ENCODE measurements at regions not wholly inside any gene's neighbourhood (a gene's known extent, or its start where the extent isn't known, plus 50 kb on each side); places are given as distances from the start of the nearest gene placed in this dataset.
"Not testable (repeated sequence)": the region's sequence is repeated elsewhere in the genome, so short reads cannot be mapped to it uniquely, and the experiment has no call there.

DNA sequence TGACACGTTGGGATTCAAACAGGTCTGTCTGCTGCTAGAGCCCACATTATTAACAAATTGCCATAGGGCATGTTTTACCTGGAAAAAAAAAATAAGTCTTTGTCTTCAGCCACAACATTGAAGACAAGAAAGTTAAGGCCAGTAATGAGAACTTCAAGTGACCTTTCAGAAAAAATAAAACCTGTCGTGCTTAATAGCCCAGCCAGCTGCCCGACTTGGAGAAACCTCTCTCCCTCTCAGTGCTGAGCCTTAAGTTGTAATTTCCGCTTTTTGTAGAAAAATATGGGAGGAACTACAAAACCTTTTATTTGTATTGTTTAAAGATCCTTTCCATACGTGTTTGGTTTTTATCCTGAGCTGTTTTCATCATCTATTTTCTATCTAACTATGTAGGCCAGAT lies 454.3 kb upstream of the SLITRK6 start:
- not testable (repeated sequence) for DNase-seq

DNA sequence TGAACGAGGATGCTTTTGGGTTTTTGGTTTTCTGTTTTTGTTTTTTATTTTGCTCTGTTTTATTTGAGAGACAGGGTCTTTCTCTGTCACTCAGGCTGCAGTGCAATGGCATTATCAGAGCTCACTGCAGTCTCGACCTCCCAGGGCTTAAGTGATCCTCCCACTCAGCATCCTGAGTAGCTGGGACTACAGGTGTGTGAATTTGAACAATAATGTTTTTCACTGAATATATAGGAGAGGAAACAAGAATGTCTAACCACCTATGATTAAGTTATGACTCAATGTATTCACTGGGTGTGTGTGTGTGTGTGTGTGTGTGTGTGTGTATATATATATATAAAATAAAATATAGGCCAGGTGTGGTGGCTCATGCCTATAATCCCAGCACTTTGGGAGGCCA lies 456.6 kb upstream of the SLITRK6 start:
- DNase-seq = not testable (repeated sequence)

DNA sequence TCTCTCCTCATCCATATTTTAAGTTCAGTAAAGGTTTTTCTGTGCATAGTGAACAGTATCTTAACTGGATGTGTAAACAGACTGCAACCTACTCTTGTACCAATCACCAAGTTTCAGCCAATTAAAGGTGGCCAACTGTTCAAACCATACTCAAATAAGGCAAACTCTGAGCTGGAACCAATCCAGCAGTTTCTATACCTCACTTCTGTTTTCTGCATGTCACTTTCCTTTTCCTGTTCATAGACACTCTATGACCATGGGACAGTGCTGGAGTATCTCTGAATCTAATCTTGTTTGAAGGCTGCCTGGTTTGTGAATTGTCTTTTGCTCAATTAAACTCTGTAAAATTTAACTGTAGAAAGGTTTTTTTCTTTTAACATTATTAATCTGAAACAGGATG lies 470.3 kb upstream of the SLITRK6 start:
- DNase-seq = no peak

DNA sequence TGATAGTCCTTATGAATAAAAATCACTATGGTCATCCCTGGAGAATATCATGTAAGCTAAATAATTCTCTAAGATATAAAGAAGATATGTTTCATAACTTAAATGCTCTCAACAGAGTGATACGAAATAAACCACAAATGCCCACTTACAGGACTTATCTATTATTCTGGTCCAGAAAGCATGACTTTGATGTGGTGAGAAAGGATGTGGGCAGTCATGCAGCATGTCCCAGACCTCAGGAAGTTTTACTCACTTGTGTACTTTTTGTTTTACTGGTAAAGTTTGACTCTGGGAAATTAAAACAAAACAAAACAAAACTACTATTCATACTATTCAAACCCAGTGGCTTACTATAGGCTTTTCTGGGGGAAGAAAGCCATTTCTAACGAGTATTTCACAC lies 483.2 kb upstream of the SLITRK6 start:
- no peak for DNase-seq

DNA sequence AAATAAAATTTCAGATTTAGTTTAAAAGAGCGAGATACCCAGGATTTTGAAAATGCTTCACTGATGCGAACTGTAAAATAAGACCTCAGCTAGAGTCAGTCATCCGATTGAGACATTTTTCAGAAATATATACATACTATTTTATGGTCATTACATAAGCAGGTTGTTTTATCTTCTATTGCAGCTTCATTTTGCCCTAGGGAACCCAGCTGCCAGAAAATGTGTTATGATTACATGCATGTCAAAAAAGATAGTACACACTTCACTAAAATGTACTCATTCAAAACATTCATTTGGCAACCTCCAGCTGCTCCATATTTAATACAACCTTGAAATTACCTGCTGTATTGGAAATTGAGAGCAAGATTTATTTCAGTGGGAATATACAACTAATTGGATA lies 483.8 kb upstream of the SLITRK6 start:
- DNase-seq = no peak

DNA sequence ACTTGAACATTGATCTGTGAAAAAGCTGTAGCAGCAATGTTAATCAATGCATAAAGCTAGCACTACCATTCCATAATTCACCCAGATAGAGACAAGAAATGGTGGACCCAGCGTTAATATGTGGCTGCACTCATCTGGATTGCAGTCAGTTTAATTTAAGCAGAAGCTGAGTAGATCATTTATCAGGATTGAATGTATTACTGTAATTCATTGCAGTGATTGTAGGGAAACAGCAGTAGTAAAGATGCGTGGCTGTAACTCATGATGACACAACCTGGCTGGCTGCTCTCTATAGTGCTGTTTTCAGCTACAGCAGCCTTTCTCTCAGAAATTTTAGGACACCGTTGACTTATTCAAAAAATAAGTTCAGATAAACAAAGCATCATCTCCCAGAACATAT lies 499.5 kb upstream of the SLITRK6 start:
- no peak for DNase-seq

DNA sequence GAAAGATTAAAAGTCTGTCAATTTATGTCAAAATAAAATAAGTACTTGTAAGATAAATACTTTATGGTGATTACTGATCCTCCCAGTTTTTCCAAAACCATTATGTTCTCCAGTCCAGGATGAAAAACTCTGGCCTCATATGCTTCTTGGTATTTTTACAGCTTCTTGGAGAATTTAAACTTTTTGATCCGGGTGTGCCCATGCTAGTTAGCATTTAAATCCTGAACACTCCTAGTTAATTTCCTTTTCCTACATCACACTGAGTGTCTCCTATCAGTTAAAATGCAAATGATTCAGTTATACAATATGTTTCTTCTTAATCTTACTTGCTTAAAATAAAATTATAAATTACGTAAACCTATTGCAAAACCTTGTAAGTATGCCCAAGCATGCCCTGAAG lies 499.9 kb upstream of the SLITRK6 start:
- DNase-seq = no peak

DNA sequence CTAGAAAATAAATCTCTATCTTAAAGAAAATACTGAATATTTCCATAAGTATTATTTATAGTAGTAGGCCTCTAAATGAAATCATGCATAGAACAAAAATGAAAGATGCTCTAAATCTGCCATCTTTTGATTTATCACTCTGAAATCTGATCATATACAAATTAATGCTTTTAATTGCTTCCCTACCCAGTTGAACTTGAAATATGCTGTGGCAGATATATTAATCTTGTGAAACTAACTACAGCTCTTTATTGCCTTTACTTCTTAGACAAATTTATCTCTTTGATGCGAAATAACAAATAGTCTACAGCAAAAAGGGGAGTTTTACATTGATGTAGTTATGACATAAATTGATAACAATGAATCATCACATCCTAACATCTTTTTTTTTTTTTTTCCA lies 510.7 kb upstream of the SLITRK6 start:
- no peak for DNase-seq

DNA sequence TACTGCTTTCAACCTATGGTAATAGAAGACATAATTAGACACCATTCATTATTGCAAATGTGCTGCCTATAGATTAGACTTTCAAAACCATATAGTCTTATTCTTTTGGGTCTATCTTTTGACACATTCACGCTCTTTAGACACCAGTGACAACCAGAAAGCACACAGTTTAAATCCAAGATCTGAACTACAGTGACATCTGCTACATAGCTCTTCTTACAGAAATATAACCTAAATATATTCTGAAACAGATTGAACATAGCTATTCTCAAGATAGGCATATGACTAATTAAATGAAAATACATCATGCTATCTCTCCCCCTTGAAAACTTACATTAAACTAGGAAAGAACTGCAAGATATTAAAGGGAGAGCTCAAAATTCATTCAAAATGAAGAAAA lies 514.2 kb upstream of the SLITRK6 start:
- DNase-seq = no peak

DNA sequence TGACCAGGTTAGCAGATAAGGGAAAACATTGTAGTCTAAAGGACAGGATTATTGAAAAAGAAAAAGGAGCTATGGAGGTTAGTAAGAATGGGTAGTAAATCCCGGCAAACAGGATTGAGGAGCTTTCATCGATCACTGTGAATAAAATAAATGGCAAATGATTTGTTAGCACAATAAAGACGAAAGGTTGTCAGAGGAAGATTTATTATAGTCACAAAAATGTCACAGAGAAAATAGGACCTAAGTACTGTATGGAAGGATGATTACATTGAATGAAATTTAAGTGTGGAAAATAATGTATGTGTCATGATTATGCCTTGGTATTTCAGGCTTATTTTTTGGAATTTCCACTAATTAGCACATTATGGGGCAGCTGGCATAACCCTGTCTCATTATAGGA lies 519.2 kb upstream of the SLITRK6 start:
- DNase-seq = no peak

DNA sequence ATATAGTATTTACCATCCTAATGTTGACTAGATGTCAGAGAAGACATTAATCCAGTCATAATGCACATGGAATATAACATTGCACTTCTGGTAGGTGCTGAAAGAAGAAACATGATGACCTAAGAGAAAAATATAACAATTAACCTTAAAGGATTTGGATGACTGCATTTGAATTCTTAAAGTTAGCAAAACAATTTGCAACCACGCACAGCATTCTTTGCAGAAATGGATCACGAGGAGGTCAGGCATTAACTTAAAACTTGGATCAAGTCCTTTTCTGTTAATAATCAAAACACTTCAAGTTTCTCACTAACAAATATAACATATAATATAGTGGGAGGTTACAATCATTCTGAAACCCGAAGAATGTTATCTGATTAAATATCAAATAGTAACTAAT lies 525.0 kb upstream of the SLITRK6 start:
- no peak for DNase-seq

DNA sequence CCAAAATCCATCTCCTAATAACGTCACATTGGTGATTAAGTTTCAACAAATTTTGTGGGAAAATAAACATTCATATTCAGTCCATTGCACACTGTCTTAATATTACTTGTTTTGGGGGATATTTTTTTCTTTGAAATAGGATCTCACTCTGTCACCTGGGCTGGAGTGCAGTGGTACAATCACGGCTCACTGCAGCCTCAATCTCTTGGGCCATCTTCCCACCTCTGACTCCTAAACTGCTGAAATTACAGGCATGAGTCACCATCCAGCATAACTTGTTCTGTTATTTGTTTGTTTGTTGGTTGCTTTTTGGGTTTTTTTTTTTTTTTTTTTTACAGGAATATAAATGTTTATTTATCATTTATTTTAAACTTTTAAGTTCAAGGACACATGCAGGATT lies 556.1 kb upstream of the SLITRK6 start:
- DNase-seq = no peak

DNA sequence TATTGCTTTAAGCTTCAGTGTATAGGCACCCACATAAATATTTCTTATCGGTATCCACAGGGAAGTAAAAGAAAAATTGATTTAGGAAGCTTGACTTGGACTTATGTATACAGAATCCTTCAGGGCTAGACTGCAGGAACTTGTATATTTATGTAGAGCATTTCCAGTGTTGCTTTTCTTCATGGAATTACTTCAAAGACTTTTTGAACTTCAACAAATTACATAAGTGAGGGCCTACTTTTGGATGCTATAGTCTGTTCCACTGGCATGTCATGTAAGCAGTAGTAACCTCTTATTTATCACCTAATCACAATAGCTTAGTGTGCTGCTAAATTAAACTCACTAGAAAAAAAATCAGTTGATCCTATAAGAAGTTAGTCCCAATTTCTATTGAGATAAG lies 557.9 kb upstream of the SLITRK6 start:
- no peak for DNase-seq

DNA sequence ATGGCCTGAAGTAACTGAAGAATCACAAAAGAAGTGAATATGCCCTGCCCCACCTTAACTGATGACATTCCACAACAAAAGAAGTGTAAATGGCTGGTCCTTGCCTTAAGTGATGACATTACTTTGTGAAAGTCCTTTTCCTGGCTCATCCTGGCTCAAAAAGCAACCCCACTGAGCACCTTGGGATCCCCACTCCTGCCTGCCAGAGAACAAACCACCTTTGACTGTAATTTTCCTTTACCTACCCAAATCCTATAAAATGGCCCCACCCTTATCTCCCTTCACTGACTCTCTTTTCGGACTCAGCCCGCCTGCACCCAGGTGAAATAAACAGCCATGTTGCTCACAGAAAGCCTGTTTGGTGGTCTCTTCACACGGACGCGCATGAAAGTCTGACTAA lies 564.5 kb upstream of the SLITRK6 start:
- not testable (repeated sequence) for DNase-seq

DNA sequence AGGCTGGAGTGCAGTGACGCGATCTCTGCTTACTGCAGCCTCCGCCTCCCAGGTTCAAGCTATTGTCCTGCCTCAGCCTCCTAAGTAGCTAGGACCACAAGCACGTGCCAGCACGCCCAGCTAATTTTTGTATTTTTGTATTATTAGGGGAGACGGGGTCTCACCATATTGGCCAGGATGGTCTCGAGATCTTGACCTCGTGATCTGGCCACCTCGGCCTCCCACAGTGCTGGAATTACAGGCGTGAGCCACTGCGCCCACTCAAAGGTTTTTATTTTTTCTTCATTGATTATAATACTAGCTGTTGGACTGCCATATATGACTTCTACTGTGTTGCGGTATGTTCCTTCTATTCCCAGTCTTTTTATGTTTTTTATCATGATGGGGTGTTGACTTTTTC lies 569.7 kb upstream of the SLITRK6 start:
- no peak for DNase-seq

DNA sequence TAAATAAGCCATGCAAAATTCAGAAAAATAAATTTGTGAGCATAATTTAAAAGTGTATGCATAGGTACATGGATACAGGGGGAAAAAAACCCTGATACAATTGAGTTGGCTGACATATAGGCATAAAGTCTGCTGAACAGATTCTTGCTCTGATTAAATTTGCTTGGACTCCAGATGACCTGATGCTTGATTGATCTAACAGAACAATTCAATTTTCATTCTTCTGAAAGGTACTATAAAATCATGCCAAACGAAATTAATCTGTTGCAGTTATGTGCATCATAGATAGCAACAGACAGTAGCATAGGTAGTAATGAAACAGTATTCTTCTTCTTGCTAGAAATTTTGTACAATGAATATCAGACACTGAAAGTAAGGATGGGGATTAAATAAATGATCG lies 578.2 kb upstream of the SLITRK6 start:
- no peak for DNase-seq

DNA sequence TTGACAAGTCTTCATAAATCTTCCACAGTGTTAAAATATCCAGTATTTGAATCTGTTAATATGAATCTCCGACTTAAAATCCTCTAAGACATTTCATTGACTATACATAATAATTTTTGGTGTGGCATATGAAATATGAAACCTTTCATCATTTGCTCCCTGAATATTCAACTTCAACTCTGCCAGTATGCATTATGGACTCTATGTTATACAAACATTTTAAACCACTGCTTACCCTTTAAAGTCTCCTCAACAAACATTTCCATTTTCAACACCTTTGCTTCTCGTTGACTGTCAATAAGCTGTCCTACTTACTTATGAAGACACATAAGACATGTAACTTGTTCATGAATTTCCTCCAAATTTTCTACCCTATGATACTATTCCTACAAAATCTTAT lies 579.4 kb upstream of the SLITRK6 start:
- no peak for DNase-seq

DNA sequence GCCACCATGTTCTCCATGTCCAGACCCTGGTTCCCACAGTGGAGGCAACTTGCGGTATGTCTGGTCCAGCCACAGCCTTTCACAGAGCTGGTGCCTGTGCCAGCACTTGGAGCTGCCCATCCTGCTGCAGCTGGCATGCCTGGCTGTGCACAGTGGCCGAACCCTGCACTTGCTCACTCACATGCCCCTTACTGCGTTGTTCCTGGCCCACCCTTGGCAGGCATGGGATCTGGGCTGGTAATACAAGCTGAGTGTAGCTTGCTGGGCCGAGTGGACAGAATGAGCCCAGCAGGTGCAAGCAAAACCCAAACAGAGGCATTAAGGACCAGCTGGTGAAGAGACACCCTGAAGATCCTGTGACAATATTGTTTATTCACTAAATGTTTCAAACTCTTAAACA lies 583.9 kb upstream of the SLITRK6 start:
- no peak for DNase-seq

DNA sequence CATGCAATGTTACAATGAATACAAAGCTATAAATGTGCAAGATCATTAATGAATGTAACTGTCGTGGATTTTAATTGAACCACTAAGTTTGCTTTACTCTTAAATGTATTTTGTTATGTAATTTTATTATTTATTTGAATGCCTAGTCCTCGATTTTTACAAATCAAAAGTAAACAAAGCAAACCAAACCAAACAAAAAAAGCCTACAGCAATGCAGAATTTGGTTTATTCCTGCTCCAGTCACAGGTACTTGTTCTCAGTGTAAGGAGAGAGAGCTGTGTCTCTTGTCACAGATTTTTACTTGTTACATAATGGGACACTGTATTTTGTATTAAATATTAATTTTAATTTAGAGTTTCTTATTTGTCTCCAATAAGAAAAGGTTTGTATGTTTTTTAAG lies 584.3 kb upstream of the SLITRK6 start:
- no peak for DNase-seq

DNA sequence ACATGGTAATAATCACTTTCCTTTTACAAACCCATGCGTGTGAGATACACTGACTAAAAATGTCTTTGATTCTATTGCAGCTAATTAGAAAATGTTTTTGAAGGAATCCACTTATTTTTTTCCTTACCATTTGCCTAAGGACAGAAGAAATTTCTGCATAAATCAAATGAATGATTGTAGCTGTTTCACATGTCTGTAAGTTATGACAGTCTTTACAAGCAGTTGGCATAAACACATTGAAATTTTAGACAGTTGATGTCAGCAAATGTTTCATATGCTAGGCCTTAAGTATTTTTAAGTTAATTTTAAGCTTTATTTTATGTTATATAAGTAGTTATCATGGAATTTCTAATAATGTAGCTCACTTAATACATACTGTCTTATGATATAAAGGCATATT lies 598.4 kb upstream of the SLITRK6 start:
- DNase-seq = no peak

DNA sequence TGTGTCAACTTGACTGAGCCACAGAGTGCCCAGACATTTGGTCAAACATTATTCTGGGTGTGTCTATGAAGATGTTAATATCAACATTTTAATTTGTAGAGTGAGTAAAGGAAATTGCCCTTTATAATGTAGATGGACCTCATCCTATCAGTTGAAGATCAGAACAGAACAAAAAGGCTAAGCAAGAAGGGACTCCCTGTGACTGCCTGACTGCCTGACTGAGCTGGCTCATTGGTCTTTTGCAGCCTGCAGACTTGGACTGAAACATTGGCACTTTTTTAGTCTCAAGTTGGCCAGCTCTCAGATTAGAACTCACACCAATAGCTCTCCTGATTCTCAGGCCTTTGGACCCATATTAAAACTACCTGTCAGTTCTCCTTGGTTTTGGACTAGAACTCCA lies 600.4 kb upstream of the SLITRK6 start:
- no peak for DNase-seq

DNA sequence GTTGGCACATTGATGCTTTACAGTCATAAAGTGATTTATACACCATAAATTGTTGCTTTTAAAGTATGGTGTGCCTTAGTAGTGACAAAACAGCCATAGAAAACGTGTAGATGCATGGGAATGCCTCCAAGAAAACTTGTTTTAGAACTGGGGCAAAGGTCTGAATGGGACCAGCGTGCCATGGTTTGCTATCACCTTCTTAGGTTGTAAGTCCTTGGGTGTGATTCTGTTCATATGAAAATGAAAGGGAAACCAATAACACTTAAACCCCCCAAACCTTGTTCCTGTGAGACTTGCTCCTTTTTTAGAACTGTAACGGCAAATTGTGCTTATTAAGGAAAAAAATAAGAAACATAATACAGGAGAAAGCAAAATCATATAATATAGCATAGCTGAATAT lies 603.3 kb upstream of the SLITRK6 start:
- no peak for DNase-seq

DNA sequence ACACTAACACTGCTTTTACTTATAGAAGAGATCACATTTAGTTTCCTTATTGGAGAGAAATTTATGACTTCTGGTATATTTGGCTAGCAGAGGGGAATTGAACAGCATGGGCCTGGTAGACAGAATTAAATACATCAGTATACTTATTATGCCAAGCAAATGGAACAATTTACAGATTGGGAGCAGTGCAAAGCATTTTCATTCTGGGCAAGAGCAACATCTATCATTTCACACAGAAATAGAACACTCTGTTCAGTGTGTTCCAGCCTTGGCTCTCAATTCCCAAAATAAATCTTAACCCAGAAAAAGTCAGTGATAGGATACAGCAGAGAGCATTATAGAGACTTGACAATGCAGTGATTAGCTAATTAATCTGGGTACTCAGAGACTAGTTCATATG lies 604.0 kb upstream of the SLITRK6 start:
- DNase-seq = no peak

DNA sequence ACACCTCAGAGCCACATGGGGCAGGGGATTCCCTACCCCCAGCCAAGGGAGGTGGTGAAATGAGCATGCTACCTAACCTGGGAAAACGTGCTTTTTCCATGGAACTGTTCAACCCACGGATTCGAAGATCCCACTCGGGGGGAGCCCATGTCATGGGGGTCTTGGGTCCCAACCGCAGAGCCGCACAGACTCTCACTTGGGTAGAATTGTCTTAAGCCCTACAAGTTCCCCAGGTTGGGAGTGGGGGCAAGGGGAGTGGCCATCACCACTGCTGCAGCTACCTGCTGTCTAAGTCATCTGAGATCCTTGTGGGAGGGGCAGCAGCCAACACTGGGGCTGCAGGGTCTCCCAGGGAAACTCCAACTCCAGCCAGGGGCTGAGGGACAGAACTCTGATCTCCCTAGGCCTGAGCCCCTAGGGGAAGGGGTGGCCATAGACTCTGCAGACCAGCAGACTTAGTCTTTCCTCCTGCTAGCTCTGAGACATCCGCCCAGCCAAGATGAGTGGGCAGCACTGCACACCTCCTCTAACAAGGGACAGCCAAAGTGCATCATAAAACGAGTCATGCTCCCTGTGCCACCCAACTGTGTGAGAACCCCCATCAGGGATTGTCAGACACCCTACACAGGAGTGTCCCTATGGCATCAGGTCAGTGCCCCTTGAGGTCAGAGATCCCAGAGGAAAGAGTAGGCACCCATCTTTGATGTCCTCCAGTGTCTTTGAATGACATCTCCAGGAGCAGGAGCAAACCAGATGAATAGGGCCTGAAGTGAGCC lies 610.4 kb upstream of the SLITRK6 start:
- DNase-seq = no peak

DNA sequence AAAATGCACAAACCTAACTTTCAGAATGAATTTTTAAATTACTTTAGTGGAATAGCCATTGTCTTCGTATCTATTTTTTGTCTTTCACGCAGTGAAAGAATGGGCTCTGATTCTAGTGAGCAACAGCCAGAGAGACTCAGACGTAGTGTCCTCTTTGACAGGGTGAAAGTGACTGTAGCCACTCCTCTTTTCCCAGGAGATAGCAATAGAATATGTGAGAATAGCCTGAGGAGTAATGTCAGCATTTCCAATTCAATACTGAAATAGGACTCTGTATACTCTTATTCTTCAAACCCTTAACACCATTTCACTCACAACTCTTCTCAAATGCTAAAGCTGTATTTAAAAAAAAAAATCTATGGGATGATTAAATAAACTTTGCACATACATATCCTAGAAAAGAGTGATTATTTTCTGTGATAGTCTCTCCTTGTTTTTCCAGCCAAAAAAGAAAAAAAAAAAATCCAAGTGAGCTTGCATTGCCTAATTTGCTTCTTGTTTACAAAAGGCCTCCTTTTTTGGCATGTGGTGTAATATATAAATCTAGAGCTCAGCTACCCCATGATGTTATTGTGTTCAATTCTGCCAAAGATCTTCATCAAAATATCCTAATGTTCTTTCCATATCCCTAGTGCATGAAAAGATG lies 626.1 kb upstream of the SLITRK6 start:
- no peak for DNase-seq
